GM04503 (cell line): ENCODE measurements at regions not wholly inside any gene's neighbourhood (a gene's known extent, or its start where the extent isn't known, plus 50 kb on each side); places are given as distances from the start of the nearest gene placed in this dataset.

Experiments
- DNase-seq: peaks from one replicate; pipeline ENCODE4 v3.0.0-alpha.2; 2012; ENCODE audit warnings: low read depth

GRCh38 chr10:117670116-117670904 lies 127.8 kb downstream of the EMX2 start:
- DNase-seq = no peak

DNA sequence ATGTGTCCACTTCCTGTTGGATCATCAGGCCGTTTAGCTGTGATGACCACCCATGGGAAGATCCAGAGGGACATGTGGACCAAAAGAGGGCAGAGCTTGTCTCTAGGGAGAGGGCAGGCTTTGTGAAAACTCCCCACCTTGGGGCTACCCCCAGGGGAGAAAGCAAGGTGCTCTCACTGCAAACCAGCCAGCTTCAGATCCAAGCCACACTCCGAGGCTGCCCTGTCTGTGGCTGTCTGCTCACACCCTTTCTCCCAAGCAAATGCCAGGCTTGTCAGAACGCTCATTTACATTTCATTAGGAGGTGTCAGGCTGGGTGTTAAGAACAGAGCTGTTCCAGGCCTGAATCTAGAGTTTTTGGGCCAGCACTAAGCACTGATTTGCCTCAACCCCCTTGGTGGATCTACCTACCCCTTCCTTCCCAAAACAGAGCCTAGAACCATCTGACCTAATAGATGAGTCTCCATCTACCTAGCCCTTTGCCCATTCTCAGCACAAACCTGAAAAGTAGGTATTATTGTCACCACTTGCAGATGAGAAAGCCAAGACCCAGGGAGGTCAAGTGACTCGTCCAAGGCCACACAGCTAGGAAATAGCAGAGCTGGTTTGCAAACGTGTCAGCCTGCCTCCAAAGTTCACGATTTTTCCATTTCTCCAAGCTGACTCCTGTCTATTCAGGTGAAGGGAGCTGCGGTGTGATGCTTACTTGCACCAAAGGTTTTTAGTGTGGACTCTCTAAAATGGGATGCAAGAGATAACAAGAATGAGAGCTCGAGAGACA lies 130.9 kb downstream of the EMX2 start:
- DNase-seq = no peak

GRCh38 chr10:117674201-117674600 lies 131.7 kb downstream of the EMX2 start:
- DNase-seq = no peak

DNA sequence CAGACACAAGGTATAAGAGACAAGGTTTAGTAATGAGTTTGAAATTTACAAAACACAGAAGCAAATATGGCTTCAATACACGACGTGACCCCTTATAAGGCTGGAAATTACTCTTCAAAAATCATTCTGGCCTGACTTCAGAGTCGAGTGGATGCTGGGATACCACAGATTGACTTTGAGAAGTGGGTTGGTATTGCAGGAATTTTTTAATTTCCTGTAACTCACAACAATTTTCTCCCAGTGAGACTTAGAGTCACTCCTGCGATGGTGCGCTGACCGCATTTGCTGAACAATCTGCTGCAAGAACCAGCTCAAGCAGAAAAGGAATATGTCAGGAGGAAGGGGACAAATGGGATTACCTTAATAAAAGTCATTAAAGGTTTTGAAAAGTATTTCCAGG lies 132.1 kb downstream of the EMX2 start:
- no peak for DNase-seq

- no peak for DNase-seq
These were observed 133.0 kb downstream of the EMX2 start for GRCh38 chr10:117675514-117676055.

- no peak for DNase-seq
These were observed 134.7 kb downstream of the EMX2 start for GRCh38 chr10:117677239-117677638.

DNA sequence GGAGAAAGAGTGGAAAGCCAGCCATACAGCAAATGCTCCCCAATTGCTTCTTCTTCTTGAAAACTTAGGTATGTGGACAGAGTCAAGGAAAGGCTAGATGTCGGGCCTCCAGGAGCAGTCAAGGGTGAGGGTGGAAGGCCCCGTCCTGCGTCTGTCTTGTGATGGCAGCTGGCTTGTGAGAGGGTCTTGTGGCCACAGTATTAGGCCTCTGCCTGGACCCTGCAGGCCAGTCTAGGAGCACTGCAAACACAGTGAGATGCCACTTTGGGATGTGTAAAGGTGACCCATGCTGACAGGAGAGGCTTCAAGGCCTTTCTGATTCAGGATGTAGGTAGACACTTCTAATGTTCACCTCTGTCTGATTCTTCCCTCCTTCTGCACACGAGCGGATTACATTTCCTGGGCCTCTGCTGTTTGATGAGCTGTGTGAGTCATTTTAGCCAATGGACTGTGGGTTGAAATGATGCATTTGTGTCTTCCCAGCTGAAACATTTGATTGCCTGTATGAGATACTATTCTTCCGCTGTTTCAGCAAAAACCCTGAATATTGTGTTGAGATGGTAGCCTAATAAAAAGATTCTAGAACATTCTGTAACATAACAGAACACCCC lies 135.4 kb downstream of the EMX2 start:
- DNase-seq = no peak

- no peak for DNase-seq
These were observed 138.1 kb downstream of the EMX2 start for GRCh38 chr10:117680601-117681000.

DNA sequence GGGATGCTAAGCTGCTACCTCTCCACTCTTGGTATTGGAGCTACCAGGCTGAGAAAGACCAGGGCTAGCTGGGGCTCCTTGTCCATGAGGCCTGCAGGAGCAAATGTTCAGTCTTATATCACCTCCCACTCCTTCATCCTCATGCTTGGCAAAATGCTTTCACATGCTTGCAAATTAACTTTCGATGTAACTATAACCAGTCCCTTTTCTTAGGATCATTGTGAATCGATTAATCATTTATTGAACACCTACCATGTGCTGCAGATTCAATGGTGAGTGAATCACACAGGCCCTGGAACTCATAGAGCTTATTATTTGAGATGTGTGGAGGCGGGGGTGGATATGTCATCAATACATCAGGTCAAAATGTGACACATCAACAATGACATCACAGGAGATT lies 138.6 kb downstream of the EMX2 start:
- DNase-seq = no peak

GRCh38 chr10:117684046-117684610 lies 141.6 kb downstream of the EMX2 start:
- DNase-seq = no peak

DNA sequence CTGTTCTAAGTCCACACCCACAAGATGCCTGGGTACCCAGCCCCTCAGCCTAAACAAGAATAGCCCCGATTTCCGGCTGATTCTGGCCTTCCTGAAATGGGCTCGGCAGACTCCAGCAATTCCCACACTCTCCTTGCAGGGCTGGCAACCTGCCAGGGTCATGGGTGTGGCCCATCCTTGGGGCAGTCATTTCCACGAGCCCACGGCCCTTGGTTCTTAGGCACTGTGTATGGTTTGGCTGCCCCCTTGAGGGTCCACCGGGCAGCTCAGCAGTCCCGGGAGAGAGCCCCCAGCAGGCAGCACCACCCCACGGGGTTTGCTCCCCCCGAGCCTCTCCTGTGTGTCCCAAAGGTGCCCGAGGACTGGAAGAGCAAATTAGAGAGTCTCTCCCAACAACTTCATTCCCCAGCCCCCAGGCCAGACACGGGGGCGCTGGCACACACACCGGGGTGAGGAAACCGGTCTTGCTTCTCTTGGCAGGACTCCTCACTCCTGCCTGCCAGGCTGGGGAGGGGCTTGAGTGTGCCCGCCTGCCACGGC lies 142.2 kb downstream of the EMX2 start:
- DNase-seq = no peak

GRCh38 chr10:117685431-117685830 lies 142.9 kb downstream of the EMX2 start:
- DNase-seq = no peak

- no peak for DNase-seq
These were observed 144.1 kb downstream of the EMX2 start for GRCh38 chr10:117686606-117687005.

DNA sequence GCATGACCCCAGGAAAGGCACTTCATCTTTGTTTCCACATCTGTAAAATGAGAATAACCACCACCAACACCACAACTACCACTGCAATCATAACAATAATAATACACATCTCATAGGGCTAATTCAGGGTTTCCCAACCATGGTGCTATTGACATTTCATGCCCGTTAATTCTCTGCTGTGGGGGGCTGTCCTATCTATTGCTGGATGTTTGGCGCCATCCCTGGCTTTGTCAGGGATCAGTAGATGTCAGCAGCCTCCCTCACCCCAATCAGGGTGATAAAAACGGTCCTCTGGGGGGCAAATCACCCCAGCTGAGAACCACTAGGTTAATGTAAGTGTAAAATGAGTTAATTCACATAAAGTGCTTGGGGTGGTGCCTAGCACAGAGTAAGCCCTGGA lies 145.8 kb downstream of the EMX2 start:
- DNase-seq = no peak

GRCh38 chr10:117689566-117689965 lies 147.0 kb downstream of the EMX2 start:
- DNase-seq = no peak

- DNase-seq = no peak
These were observed 147.8 kb downstream of the EMX2 start for GRCh38 chr10:117690359-117690758.

DNA sequence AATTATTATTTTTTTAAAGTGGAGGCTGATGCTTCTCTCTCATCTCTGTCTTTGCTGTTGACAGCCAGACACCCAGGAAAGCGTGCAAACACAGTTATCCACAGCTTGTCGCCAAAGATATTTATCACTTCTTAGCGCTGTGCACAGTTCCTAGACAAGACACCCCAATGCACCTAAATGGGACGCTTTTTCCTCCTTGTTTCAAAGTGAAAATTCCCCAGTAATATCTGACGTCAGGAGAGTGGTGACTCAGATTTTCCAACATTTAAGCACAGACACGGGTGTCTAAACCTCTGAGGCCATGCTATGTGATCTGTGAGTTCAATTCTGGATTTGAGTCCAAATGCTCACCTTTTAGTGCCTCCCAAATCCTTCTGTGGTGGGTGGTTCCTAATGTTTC lies 151.6 kb downstream of the EMX2 start:
- DNase-seq = no peak

DNA sequence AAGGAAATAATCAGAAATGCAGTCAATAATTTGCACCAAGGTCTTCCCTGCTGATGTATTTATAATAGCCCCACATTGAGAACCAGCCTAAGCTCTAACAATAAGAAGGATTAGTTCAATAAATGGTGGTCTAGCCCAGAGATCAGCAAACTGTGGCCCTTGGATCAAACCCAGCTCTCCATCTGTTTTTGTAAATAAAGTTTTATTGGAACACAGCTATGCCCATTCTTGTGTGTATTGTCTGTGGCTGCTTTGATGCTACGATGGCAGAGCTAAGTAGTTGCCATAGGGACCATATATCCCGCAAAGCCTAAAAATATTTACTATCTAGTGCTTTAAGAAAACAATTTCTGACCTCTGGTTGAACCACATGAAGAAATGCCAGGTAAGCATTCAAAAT lies 154.9 kb downstream of the EMX2 start:
- no peak for DNase-seq

- no peak for DNase-seq
These were observed 156.3 kb downstream of the EMX2 start for GRCh38 chr10:117698809-117699208.

DNA sequence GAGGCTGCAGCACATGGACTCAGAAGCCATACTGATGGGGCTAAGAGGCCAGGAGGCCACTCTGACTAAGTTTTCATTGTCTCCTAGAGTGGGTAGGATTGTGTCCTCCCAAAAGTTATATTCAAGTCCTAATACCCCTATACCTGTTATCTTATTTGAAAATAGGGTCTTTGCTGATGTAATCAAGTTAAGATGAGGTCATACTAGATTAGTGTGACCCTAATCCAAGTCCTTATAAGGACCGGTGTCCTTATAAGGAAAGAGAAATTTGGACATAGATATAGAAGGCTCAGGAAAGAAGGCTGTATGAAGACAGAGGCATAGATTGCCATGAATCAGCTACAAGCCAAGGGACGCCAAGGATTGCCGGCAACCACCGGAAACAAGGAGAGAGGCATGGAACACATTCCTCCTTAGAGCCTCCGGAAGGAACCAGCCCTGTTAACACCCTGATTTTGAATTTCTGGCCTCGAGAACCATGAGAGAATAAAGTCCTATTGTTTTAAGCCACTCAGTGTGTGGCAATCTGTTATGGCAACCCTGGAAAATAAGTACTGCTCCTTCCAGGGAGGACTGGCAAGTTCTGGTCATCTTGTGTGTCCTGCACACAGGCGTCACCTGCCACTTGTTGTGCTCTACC lies 157.0 kb downstream of the EMX2 start:
- DNase-seq = peak; percentile 80

DNA sequence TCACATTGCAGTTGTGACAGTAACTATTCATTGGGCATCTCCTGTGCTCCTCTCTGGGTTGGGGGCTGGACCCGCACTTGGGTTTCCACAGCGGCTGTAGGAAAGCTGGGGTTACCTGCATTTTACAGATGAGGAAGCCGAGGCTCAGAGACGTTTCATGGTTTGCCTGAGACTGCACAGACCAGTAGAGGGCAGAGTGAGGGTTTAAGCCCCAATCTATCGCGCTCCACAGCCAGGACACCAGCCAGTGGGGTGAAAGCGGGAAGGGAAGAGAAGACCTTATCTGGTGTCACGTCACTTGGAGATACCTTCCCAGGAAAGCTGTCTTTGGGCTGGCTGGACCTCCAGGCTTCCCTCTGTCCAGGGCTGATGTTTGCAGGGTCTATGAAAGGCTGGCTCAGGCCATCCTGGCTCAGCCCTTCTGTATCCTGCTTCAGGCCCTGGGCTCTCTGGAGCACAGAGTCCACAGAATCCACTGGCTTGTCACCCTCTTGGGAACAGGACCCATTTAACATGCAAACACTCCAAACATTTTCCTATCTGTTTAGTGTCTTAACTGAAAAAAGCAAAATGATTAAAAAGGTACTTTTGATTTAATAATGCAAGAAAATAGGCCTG lies 167.7 kb downstream of the EMX2 start:
- DNase-seq = no peak
